Lung (tissue), 11 donors: ENCODE measurements at regions not wholly inside any gene's neighbourhood (a gene's known extent, or its start where the extent isn't known, plus 50 kb on each side); places are given as distances from the start of the nearest gene placed in this dataset.
"Not testable (repeated sequence)": the region's sequence is repeated elsewhere in the genome, so short reads cannot be mapped to it uniquely, and the experiment has no call there.

Source experiments
- ATAC-seq: fragments of 200-7000 bp; cut with Tn5 transposase; one replicate; pipeline ENCODE4 v1.9.1; 2020; ENCODE audit warnings: moderate number of reproducible peaks; ENCODE audit not compliant: insufficient read depth, low FRiP score
- DNase-seq, 3 donors: peaks; one replicate each; pipeline ENCODE4 v3.0.0-alpha.2; 2013 to 2017
- H3K27ac ChIP-seq, 2 donors: one replicate each; pipeline ENCODE4 v1.5.1; 2013; ENCODE audit warnings: mild to moderate bottlenecking in 2 of 2, moderate library complexity in 2 of 2, control low read depth in 1 of 2, inconsistent platforms in 1 of 2, low read depth in 1 of 2, low read length in 1 of 2
- H3K27me3 ChIP-seq, 3 donors: one replicate each; pipeline ENCODE4 v1.5.1; 2013; ENCODE audit warnings: low read length in 2 of 3; ENCODE audit not compliant: control insufficient read depth in 3 of 3, insufficient read depth in 3 of 3
- H3K36me3 ChIP-seq, 4 donors: one replicate each; pipeline ENCODE4 v1.5.1; 2013; ENCODE audit warnings: low read length in 4 of 4, mild to moderate bottlenecking in 1 of 4, moderate library complexity in 1 of 4; ENCODE audit not compliant: control insufficient read depth in 4 of 4, insufficient read depth in 4 of 4
- H3K4me1 ChIP-seq, 5 donors: one replicate each; pipeline ENCODE4 v1.5.1; 2013; ENCODE audit warnings: low read length in 5 of 5, mild to moderate bottlenecking in 2 of 5, moderate library complexity in 1 of 5; ENCODE audit not compliant: control insufficient read depth in 5 of 5, insufficient read depth in 5 of 5
- H3K4me3 ChIP-seq: one replicate; pipeline ENCODE4 v1.5.1; 2013; ENCODE audit warnings: mild to moderate bottlenecking, control low read depth, moderate library complexity
- H3K9ac ChIP-seq, 2 donors: one replicate each; pipeline ENCODE4 v1.5.1; 2013; ENCODE audit warnings: low read length in 2 of 2, control low read depth in 1 of 2; ENCODE audit not compliant: insufficient read depth in 1 of 2
- H3K9me3 ChIP-seq, 4 donors: one replicate each; pipeline ENCODE4 v1.5.1; 2013; ENCODE audit warnings: low read length in 3 of 4, mild to moderate bottlenecking in 1 of 4, moderate library complexity in 1 of 4; ENCODE audit not compliant: control insufficient read depth in 4 of 4, insufficient read depth in 3 of 4
- WGBS, 2 donors: extraction: QIAGEN DNeasy Blood & Tissue Kit; methylation state at CpG; one replicate each; pipeline ENCODE4 v1.1.7; 2013; 5-methylcytosine and 5-hydroxymethylcytosine counted together
- TF ChIP-seq, protein P1 (sequence below): IDR thresholded peaks from 2 replicates; pipeline ENCODE4 v1.5.1; 2012; ENCODE audit warnings: mild to moderate bottlenecking; ENCODE audit errors: control extremely low read depth, extremely low read depth
- donor health status: control.
- donor health status: control.
- donor health status: Bipolar disorder and iron deficiency.
- donor health status: healthy.
- donor health status: DM: yes; HTN: yes; CAD: no.

DNA sequence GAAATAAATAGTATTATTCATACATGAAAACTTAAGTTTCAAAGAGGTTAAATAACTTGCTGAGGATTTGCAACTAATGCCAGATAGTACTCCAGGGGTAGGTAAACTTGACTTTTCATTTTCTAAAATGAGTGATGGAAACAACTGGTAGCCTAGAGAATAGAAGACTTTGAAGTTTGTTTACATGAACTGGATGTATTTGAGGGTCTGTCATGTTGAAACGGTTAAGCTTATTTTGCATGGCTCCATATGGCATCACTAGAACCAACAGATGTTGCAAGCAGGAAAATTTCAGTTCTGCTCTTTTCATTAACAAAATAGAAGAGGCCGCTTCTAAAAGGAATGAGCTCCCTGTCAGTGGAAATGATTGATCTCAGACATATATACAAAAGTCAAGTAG lies 105.1 kb upstream of the SGCD start:
- H3K4me1 ChIP-seq = no peaks in the 10 kb centered on the region
- ATAC-seq = no peak
- H3K4me3 ChIP-seq = no peak overlapping the region
- no peaks in the 10 kb centered on the region for H3K36me3 ChIP-seq
- TF ChIP-seq, protein P1, sequence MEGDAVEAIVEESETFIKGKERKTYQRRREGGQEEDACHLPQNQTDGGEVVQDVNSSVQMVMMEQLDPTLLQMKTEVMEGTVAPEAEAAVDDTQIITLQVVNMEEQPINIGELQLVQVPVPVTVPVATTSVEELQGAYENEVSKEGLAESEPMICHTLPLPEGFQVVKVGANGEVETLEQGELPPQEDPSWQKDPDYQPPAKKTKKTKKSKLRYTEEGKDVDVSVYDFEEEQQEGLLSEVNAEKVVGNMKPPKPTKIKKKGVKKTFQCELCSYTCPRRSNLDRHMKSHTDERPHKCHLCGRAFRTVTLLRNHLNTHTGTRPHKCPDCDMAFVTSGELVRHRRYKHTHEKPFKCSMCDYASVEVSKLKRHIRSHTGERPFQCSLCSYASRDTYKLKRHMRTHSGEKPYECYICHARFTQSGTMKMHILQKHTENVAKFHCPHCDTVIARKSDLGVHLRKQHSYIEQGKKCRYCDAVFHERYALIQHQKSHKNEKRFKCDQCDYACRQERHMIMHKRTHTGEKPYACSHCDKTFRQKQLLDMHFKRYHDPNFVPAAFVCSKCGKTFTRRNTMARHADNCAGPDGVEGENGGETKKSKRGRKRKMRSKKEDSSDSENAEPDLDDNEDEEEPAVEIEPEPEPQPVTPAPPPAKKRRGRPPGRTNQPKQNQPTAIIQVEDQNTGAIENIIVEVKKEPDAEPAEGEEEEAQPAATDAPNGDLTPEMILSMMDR = no peak
- no peaks in the 10 kb centered on the region for H3K9me3 ChIP-seq
- peak in 2 of 3 donors; percentile 11 to 29 for DNase-seq
- no peaks in the 10 kb centered on the region for H3K27me3 ChIP-seq
- H3K9ac ChIP-seq = no peak overlapping the region
- H3K27ac ChIP-seq = no peak overlapping the region
- 37 to 41% methylated on average over 2 of the region's 2 CpGs for WGBS, 2 donors

DNA sequence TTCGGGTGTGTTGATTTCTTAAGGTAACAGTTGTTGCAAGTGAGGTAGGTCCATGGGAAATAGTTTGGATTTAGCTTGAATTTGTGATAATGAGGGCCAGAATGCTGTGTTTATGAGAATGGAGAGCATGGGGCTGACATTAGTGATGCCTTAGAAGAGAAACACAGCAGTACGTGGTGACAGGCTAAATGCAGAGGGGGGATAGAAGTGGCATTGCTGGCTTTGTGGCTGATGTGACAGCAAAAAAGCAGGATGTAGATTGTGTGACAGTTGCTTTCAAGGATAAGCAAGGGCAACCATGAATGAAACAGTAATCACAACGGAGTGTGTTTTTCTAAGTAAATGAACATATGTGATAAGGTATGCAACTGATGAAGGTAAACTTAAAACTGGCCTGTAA lies 103.4 kb upstream of the SGCD start:
- ATAC-seq (no peak), DNase-seq (no peak)
- Histone ChIP-seq H3K9ac (no peak overlapping the region), H3K9me3 (no peaks in the 10 kb centered on the region), H3K4me1 (no peaks in the 10 kb centered on the region), H3K27me3 (no peaks in the 10 kb centered on the region), H3K4me3 (no peak overlapping the region), H3K27ac (no peak overlapping the region), H3K36me3 (no peaks in the 10 kb centered on the region)
- TF ChIP-seq, protein P1 = no peak
- 73 to 85% methylated on average over 3 of the region's 3 CpGs for WGBS, 2 donors

DNA sequence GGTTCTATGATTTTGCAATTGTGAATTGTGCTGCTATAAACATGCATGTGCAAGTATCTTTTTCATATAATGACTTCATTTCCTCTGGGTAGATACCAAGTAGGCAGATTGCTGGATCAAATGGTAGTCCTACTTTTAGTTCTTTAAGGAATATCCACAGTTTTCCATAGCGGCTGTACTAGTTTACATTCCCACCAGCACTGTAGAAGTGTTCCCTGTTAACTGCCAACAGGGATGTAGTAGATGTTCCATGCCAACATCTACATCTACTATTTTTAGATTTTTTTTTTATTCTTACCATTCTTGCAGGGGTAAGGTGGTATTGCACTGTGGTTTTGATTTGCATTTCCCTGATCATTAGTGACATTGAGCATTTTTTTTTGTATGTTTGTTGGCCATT lies 100.5 kb upstream of the SGCD start:
- 95 to 96% methylated on average over 1 of the region's 1 CpG for WGBS, 2 donors
- H3K9me3 ChIP-seq, H3K4me1 ChIP-seq: not testable (repeated sequence)

DNA sequence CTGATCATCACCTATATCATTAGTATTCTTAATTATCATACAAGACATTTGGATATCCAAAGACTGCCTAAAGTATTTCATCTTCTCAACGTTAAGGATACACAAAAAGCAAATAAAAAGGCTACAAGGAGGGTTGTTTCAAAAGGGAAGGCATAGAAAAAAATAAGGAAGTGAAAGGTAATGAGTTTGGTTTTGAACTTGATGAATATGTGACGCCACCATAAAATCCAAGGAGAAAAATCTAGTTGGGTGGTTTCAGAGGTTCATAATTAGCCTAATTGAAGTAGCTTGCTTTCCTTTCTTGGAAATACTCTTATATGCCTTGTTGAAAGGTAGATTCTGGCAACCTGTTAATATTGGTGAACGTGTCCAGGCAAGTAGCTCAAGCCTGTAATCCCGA lies 96.1 kb upstream of the SGCD start:
- H3K4me3 ChIP-seq = no peak overlapping the region
- H3K4me1 ChIP-seq = no peaks in the 10 kb centered on the region
- H3K9ac ChIP-seq = no peak overlapping the region
- peaks cover 0 to 2% (median 0%) of the 10 kb centered on the region in 4 donors for H3K9me3 ChIP-seq
- H3K27ac ChIP-seq = no peak overlapping the region
- DNase-seq (no peak), ATAC-seq (no peak)
- WGBS, 2 donors = 73 to 88% methylated on average over 4 of the region's 4 CpGs
- no peaks in the 10 kb centered on the region for H3K27me3 ChIP-seq
- TF ChIP-seq, protein P1 = no peak
- H3K36me3 ChIP-seq = no peaks in the 10 kb centered on the region

More for the DNA sequence above, 100.5 kb upstream of the SGCD start:
- H3K27ac ChIP-seq, H3K9ac ChIP-seq, H3K27me3 ChIP-seq, H3K4me3 ChIP-seq, DNase-seq, ATAC-seq, H3K36me3 ChIP-seq: not testable (repeated sequence)
